ENCODE measurements at regions not wholly inside any gene's neighbourhood (a gene's known extent, or its start where the extent isn't known, plus 50 kb on each side); places are given as distances from the start of the nearest gene placed in this dataset.

GRCh38 chr6:99014061-99014460 lies 66.3 kb upstream of the FBXL4 start:
- TF ChIP-seq, protein P1, sequence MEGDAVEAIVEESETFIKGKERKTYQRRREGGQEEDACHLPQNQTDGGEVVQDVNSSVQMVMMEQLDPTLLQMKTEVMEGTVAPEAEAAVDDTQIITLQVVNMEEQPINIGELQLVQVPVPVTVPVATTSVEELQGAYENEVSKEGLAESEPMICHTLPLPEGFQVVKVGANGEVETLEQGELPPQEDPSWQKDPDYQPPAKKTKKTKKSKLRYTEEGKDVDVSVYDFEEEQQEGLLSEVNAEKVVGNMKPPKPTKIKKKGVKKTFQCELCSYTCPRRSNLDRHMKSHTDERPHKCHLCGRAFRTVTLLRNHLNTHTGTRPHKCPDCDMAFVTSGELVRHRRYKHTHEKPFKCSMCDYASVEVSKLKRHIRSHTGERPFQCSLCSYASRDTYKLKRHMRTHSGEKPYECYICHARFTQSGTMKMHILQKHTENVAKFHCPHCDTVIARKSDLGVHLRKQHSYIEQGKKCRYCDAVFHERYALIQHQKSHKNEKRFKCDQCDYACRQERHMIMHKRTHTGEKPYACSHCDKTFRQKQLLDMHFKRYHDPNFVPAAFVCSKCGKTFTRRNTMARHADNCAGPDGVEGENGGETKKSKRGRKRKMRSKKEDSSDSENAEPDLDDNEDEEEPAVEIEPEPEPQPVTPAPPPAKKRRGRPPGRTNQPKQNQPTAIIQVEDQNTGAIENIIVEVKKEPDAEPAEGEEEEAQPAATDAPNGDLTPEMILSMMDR (IDR thresholded peaks at IDR 0.05; ENCODE audit: insufficient read depth, missing control alignments): no peak
- DNase-seq (ENCODE audit: insufficient read length, low spot score) (no peak), FAIRE-seq (no peak)

- TF ChIP-seq, protein P1 (IDR thresholded peaks at IDR 0.05; ENCODE audit: insufficient read depth, missing control alignments): no peak
- DNase-seq (ENCODE audit: insufficient read length, low spot score) (no peak), FAIRE-seq (no peak)
Observed at GRCh38 chr6:99013661-99014060, 65.9 kb upstream of the FBXL4 start.

GRCh38 chr6:99013145-99013544 lies 65.4 kb upstream of the FBXL4 start:
- TF ChIP-seq, protein P1 (IDR thresholded peaks at IDR 0.05; ENCODE audit: insufficient read depth, missing control alignments): no peak
- no peak for FAIRE-seq
- DNase-seq (ENCODE audit: insufficient read length, low spot score): no peak

- no peak for DNase-seq (ENCODE audit: insufficient read length, low spot score)
- TF ChIP-seq, protein P1 (IDR thresholded peaks at IDR 0.05; ENCODE audit: insufficient read depth, missing control alignments): no peak
- no peak for FAIRE-seq
Observed at GRCh38 chr6:99011151-99011550, 63.4 kb upstream of the FBXL4 start.

DNA sequence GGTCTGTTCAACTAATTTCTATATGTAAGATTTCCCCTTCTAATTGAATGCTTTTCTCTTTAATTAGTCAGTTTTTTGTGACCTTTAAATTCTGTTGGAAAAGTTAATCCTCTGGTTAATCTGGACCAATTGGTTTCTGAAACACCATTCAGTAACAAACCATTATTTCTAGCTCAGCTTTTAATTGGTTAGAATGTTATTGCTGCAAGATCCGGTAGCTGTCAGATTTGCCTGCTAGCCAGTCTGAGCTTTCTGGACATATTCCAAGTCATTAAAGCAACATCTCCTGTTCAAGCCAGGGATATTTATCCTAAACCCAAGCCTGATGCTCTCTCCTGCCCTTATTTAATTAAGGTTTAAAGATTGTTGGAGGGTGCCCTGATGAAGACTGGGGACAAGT lies 55.1 kb upstream of the FBXL4 start:
- DNase-seq (ENCODE audit: insufficient read length, low spot score): peak; percentile 12
- no peak for FAIRE-seq
- TF ChIP-seq, protein P1 (IDR thresholded peaks at IDR 0.05; ENCODE audit: insufficient read depth, missing control alignments): no peak

DNA sequence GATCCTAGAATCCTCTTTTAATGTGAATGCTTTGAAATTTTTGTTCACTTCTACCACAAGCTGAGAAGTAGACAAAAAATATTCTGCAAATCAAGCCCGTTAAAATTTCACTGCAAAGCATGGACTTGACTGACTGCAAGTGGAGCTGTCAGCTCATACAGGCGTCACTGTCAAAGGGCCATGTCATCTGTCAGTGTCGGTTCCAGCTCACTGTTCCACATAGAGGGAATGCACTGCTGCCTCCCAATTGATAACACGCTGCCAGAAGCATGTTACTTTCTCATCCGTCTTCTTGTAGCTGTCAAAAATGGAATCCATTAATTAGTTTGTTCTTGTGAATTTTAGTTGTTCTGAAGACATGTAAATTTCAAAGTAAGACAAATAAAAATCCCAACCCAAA lies 50.4 kb upstream of the FBXL4 start:
- TF ChIP-seq, protein P1 (IDR thresholded peaks at IDR 0.05; ENCODE audit: insufficient read depth, missing control alignments): no peak
- DNase-seq (ENCODE audit: insufficient read length, low spot score): no peak
- FAIRE-seq: no peak

Measured in D721Med (cell line).